ENCODE measurements at regions not wholly inside any gene's neighbourhood (a gene's known extent, or its start where the extent isn't known, plus 50 kb on each side); places are given as distances from the start of the nearest gene placed in this dataset.
"Not testable (repeated sequence)": the region's sequence is repeated elsewhere in the genome, so short reads cannot be mapped to it uniquely, and the experiment has no call there.

DNA sequence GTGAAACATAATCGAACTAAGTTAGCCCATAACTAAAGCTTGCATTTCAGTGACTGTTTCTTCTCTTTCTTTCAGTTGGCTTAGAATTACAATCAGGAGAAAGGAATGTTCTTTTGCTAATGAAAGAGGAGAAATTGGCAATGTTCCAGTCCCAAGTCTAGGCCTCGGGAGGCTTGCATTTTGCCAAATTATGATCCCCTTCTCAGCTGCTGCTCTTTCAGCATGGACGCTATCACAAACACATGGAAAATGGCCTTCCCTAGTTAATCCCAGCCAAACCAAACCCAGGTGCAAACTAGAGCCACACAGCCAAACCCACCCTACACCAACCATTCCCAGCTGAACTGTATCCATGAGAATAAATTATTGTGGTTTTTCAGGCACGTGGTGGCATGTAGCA, 605.2 kb upstream of the LRRTM4 start:
- ChIA-PET CTCF (no interaction called here), POLR2A (interaction anchor here (0.6 kb wide), 1 partner anchor 779 kb away, joined by 4 read pairs; no protein-coding TSS in a partner anchor)
- ATAC-seq (no peak), DNase-seq (no peak)
- Mint-ChIP-seq H3K4me1 (ENCODE audit: low read depth) (no peaks in the 10 kb centered on the region), H3K9me3 (ENCODE audit: insufficient read depth) (peaks cover 29% of the 10 kb centered on the region), H3K27me3 (ENCODE audit: low read depth) (no peaks in the 10 kb centered on the region), H3K36me3 (ENCODE audit: low read depth) (no peaks in the 10 kb centered on the region), H3K4me3 (no peak overlapping the region), H3K27ac (no peak overlapping the region)

DNA sequence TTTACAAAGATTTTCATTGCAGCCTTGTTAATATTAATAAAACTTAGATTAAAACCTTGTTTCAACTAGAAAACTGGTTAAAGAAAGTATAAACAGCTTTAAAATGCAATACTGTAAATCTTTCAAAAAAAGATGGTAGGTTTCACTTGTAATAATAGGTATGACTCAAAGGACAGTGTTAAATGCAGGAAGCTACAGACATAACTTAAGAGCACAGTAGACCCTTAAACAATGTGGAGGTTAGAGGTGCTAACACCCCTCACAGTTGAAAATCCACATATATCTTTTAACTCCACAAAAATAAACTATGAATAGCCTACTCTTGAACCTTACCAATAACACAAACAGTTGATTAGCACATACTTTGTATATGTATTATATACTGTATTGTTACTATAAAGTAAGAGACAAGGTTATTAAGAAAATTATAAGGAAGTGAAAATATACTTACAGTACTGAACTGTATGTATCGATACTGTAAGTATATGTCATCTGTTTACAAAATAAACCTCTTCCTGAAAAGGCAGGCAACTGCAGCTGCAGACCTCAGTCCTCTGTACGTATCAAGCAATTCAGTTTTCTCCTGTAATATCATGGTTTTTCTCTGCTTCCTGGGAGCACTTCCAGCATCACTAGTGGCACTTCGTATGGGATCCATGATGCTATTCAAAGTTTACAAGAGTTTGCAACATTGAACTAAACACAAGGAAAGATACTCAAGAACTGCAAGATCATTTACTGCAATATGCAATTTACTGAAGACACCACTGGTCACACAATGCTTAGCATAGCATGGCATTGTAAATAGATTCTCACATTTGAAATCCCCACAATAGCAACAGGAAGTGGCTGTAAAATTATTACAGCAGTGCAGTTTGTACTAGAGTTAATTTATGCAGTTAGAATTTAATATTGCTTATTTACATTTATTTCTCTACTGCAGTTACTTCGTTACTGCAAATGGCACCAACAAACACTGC, 610.5 kb upstream of the LRRTM4 start:
- H3K4me1 Mint-ChIP-seq (ENCODE audit: low read depth): no peaks in the 10 kb centered on the region
- no peaks in the 10 kb centered on the region for H3K36me3 Mint-ChIP-seq (ENCODE audit: low read depth)
- POLR2A ChIA-PET: no interaction called here
- peaks cover 29% of the 10 kb centered on the region for H3K9me3 Mint-ChIP-seq (ENCODE audit: insufficient read depth)
- no peaks in the 10 kb centered on the region for H3K27me3 Mint-ChIP-seq (ENCODE audit: low read depth)
- DNase-seq (no peak), ATAC-seq (no peak)
- no peak overlapping the region for H3K4me3 Mint-ChIP-seq
- CTCF ChIA-PET: no interaction called here
- no peak overlapping the region for H3K27ac Mint-ChIP-seq

DNA sequence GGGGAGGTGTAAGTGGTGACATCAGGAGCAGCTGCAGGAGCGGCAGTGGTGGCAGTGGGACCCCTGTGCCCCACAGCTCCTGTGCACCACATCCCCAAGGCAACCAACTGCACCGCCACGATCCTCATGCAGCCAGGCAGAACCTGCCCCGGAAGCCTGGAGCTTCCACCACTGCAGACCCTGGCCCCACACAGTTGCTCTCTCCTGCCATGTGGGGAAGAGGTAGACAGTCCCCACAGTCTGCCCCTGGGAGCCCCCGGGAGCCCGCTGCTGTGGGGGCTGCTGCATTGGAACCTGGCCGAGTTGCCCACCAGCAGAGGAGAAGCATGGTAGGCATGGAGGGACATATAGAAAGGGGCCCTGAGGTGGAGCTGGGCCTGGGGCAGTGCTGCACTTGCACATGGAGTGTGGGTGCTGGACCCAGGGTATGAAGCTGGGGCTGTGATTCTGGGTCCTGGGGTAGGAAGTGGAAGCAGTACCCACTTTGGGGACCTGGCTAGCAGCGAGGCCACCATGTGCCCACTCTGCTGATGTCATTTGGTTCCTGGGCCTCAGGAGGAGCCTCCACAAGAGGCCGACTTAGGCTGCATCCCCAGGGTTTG, 623.3 kb upstream of the LRRTM4 start:
- POLR2A ChIA-PET: no interaction called here
- CTCF ChIA-PET: no interaction called here
- ATAC-seq (no peak), DNase-seq (no peak)
- Mint-ChIP-seq H3K27me3 (ENCODE audit: low read depth) (no peaks in the 10 kb centered on the region), H3K4me1 (ENCODE audit: low read depth) (no peaks in the 10 kb centered on the region), H3K27ac (no peak overlapping the region), H3K4me3 (no peak overlapping the region), H3K9me3 (ENCODE audit: insufficient read depth) (no peaks in the 10 kb centered on the region), H3K36me3 (ENCODE audit: low read depth) (no peaks in the 10 kb centered on the region)

DNA sequence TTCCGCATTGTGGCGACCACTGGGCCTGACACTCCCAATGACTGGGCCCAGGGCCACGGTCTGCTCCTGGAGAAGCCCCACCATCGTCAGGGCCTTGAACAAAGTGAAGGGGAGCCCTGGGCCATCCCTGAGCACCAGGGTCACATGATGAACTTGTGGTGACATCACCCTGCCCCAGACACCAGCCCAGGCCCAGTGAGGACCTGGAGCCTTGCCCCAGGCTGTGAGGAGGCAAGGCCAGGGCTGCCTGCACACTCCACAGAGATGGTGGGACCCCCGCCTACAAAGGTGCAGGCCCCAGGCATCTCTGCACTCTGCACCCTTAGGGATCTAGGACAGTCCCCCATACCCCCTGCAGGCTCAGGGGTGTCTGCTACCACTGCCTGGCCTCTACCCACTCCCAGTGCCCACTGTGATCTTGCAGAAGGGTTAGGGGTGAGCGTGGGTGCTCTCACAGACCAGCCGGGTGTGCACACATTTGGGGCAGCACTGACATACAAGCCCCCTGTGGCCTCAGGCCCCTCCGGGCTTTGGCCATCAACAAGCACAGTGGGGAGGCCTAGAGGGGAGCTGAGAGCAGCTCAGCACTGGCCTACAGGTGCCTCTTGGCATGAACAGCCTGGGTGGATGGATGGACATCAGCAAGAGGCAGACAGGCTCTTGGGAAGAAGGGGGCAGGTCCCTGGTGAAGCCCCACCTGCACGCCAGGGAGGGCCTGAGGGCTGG, 624.0 kb upstream of the LRRTM4 start:
- ATAC-seq (no peak), DNase-seq (no peak)
- H3K4me3 Mint-ChIP-seq: no peak overlapping the region
- ChIA-PET POLR2A (no interaction called here), CTCF (no interaction called here)
- no peaks in the 10 kb centered on the region for H3K9me3 Mint-ChIP-seq (ENCODE audit: insufficient read depth)
- no peaks in the 10 kb centered on the region for H3K36me3 Mint-ChIP-seq (ENCODE audit: low read depth)
- H3K27me3 Mint-ChIP-seq (ENCODE audit: low read depth): no peaks in the 10 kb centered on the region
- no peaks in the 10 kb centered on the region for H3K4me1 Mint-ChIP-seq (ENCODE audit: low read depth)
- H3K27ac Mint-ChIP-seq: no peak overlapping the region

DNA sequence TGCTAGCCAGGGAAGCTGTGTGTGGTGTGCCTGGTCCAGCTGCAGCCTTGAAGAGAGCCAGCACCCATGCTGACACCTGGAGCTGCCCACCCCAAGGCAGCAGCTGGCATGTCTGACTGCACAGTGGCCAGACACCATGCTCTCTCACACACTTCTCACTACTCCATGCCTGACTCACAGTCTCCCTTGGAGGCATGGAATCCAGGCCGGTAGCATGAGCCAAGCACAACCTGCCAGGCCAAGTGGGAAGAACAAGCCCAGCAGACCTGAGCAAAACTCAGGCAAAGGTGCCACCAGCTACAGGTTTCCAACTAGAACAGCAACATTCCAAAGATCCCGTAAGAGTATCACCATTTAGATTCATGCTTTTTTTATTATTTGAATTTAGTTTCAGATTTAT, 625.3 kb upstream of the LRRTM4 start:
- H3K9me3 Mint-ChIP-seq (ENCODE audit: insufficient read depth): no peaks in the 10 kb centered on the region
- H3K36me3 Mint-ChIP-seq (ENCODE audit: low read depth): no peaks in the 10 kb centered on the region
- no peaks in the 10 kb centered on the region for H3K27me3 Mint-ChIP-seq (ENCODE audit: low read depth)
- H3K27ac Mint-ChIP-seq: no peak overlapping the region
- no peak for ATAC-seq
- DNase-seq: no peak
- ChIA-PET CTCF (no interaction called here), POLR2A (no interaction called here)
- H3K4me3 Mint-ChIP-seq: no peak overlapping the region
- H3K4me1 Mint-ChIP-seq (ENCODE audit: low read depth): no peaks in the 10 kb centered on the region

DNA sequence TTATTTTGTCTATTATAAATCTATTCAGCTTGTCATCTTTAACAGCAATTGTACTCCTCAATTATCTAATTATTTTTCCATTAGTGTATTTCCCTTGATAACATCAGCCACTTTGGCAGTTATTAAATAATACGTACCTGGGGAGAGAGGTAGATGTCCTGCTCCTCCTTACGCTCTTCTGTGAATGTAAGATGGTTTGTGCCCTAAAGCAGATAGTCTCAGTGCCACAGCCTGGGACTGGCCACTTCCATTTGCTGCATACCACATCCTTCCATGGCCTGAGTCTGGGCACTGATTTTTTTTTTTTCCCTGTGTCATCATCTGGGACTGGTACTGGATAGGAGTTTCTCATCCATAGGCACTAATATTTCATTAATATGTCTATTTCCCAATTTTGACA, 632.4 kb upstream of the LRRTM4 start:
- ATAC-seq (no peak), DNase-seq (no peak)
- Mint-ChIP-seq H3K9me3 (ENCODE audit: insufficient read depth) (peaks cover 21% of the 10 kb centered on the region), H3K4me3 (no peak overlapping the region), H3K4me1 (ENCODE audit: low read depth) (no peaks in the 10 kb centered on the region), H3K27me3 (ENCODE audit: low read depth) (no peaks in the 10 kb centered on the region), H3K27ac (no peak overlapping the region), H3K36me3 (ENCODE audit: low read depth) (no peaks in the 10 kb centered on the region)
- CTCF ChIA-PET: no interaction called here
- POLR2A ChIA-PET: no interaction called here

DNA sequence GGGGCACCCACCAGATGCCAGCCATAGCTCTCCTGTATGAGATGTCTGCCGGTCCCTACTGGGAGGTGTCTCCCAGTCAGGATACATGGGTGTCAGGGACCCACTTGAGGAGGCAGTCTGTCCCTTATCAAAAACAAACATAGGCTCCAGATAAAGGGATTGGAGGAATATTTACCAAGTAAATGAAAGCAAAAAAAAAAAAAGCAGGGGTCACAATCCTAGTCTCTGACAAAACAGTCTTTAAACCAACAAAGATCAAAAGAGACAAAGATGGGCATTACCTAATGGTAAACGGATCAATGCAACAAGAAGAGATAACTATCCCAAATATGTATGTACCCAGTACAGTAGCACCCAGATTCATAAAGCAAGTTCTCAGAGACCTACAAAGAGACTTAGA, 640.0 kb upstream of the LRRTM4 start:
- ATAC-seq: no peak
- Mint-ChIP-seq H3K4me3 (no peak overlapping the region), H3K36me3 (ENCODE audit: low read depth) (no peaks in the 10 kb centered on the region), H3K27ac (no peak overlapping the region), H3K4me1 (ENCODE audit: low read depth) (no peaks in the 10 kb centered on the region), H3K27me3 (ENCODE audit: low read depth) (no peaks in the 10 kb centered on the region), H3K9me3 (ENCODE audit: insufficient read depth) (peaks cover 17% of the 10 kb centered on the region)
- no peak for DNase-seq
- POLR2A ChIA-PET: no interaction called here
- CTCF ChIA-PET: no interaction called here

DNA sequence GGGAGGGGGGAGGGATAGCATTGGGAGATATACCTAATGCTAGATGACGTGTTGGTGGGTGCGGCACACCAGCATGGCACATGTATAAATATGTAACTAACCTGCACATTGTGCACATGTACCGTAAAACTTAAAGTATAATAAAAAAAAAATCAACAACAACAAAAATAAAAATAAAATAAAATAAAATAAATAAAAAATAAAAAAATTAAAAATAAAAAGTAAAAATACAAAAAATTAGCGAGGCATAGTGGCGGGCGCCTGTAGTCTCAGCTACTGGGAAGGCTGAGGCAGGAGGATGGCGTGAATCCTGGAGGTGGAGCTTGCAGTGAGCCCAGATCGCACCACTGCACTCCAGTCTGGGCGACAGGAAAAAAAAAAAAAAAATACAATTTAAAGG, 650.0 kb upstream of the LRRTM4 start:
- H3K4me1 Mint-ChIP-seq (ENCODE audit: low read depth); DNase-seq; H3K4me3 Mint-ChIP-seq; H3K27me3 Mint-ChIP-seq (ENCODE audit: low read depth); CTCF ChIA-PET; H3K27ac Mint-ChIP-seq; POLR2A ChIA-PET; ATAC-seq; H3K36me3 Mint-ChIP-seq (ENCODE audit: low read depth): not testable (repeated sequence)
- H3K9me3 Mint-ChIP-seq (ENCODE audit: insufficient read depth): peaks cover 16% of the 10 kb centered on the region

DNA sequence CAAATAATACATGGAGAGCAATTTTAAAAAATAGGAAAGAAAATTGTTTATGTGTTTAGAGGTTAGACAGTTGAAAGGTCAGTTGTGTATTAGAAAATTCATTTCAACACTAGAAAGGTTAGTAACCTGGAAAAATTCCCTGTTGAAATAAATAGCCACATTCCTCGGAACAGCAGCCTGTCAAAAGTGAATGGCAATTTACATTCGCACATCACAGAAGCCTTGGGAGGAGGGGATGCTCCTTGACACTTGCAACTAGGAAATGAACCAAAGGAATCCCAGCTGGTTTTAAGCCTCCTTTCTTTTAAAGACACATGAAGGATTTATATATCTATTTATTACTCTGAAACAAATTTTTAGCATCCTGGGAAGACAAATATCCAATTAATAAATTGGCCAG, 653.5 kb upstream of the LRRTM4 start:
- no peak overlapping the region for H3K4me3 Mint-ChIP-seq
- CTCF ChIA-PET: no interaction called here
- POLR2A ChIA-PET: no interaction called here
- no peak overlapping the region for H3K27ac Mint-ChIP-seq
- no peak for ATAC-seq
- H3K9me3 Mint-ChIP-seq (ENCODE audit: insufficient read depth): peaks cover 18% of the 10 kb centered on the region
- H3K4me1 Mint-ChIP-seq (ENCODE audit: low read depth): no peaks in the 10 kb centered on the region
- no peaks in the 10 kb centered on the region for H3K27me3 Mint-ChIP-seq (ENCODE audit: low read depth)
- H3K36me3 Mint-ChIP-seq (ENCODE audit: low read depth): no peaks in the 10 kb centered on the region
- DNase-seq: no peak

DNA sequence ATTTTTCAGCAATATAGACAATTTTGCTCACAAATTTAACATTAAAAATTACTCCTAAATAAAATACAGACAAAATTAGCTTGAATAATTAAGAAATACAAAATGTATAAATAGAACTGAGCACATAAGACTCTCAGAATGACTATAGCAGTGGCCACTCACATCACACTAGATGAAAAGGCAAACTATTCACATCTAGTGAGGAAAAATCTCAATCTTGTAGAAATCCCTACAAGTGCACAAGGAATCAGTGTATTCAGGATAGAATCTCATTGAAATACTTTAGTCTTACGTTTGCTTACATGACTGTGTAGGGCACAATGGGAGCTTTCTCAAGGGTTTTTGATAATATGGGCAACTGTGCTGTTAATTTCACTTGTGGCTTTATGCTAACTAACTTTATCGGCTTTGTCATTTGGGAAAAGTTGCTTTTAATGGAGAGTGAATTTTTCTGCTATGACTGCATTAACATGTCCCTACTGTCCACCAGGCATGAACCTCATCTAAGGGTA, 678.9 kb upstream of the LRRTM4 start:
- DNase-seq (no peak), ATAC-seq (no peak)
- H3K4me1 Mint-ChIP-seq (ENCODE audit: low read depth): no peaks in the 10 kb centered on the region
- no peaks in the 10 kb centered on the region for H3K27me3 Mint-ChIP-seq (ENCODE audit: low read depth)
- no peaks in the 10 kb centered on the region for H3K36me3 Mint-ChIP-seq (ENCODE audit: low read depth)
- ChIA-PET CTCF (no interaction called here), POLR2A (no interaction called here)
- H3K9me3 Mint-ChIP-seq (ENCODE audit: insufficient read depth): peaks cover 18% of the 10 kb centered on the region
- no peak overlapping the region for H3K27ac Mint-ChIP-seq
- H3K4me3 Mint-ChIP-seq: no peak overlapping the region

DNA sequence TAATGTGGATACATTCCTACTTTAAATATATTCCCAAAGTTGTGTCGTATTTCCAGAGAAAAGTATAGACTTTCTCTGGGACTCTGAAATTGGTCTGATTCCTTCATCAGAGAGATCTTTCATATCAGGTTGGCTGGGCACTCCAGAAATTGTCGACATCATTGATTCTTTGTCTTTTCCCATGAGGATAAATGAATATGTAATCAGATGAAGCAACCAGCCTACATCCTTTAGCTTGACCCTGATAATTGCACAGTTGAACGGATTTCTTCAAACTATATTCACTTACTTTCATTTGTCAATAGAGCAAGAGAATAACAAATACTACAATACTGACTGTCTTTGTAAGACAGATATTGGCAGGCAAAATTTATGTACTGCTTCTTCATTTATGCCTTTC, 680.2 kb upstream of the LRRTM4 start:
- DNase-seq (no peak), ATAC-seq (no peak)
- ChIA-PET POLR2A (no interaction called here), CTCF (no interaction called here)
- Mint-ChIP-seq H3K36me3 (ENCODE audit: low read depth) (no peaks in the 10 kb centered on the region), H3K27ac (no peak overlapping the region), H3K27me3 (ENCODE audit: low read depth) (no peaks in the 10 kb centered on the region), H3K4me1 (ENCODE audit: low read depth) (no peaks in the 10 kb centered on the region), H3K4me3 (no peak overlapping the region), H3K9me3 (ENCODE audit: insufficient read depth) (peaks cover 12% of the 10 kb centered on the region)

DNA sequence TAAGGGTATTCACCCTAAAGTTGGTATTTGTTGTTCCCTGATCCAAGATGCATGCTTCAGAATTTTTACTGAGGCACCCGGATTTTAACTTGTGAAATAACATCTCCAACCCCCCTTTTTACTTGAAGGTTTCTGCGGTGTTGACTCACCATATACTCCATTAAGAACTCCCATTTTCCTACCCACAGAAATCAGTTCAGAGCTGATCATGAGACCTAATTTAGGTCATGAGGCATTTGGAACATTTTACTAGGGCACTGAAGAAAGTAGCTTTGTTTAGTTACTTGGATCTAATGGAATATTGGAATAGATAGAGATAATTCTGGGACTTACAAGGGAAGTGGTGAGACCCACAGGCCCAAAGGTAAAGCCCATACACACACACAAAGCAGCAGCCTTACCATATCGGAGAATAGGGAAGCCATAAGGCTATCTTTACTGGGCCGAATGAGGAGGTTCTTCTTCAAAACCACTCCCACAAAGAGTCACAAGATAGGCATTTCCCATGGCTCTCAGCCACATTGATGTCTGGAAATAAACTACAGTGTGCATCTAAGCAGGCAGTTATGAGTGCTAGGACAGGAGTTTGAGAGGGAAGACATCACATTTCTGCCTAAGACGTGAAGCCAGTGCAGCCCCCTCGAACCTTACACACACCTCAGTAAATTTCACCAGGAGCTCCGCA, 681.0 kb upstream of the LRRTM4 start:
- H3K27me3 Mint-ChIP-seq (ENCODE audit: low read depth): no peaks in the 10 kb centered on the region
- H3K4me3 Mint-ChIP-seq: no peak overlapping the region
- ATAC-seq: no peak
- DNase-seq: no peak
- no peaks in the 10 kb centered on the region for H3K36me3 Mint-ChIP-seq (ENCODE audit: low read depth)
- CTCF ChIA-PET: no interaction called here
- POLR2A ChIA-PET: no interaction called here
- no peak overlapping the region for H3K27ac Mint-ChIP-seq
- H3K4me1 Mint-ChIP-seq (ENCODE audit: low read depth): no peaks in the 10 kb centered on the region
- peaks cover 17% of the 10 kb centered on the region for H3K9me3 Mint-ChIP-seq (ENCODE audit: insufficient read depth)

Data from activated CD8-positive, alpha-beta T cell treated with anti-CD3 and anti-CD28 coated beads, Interleukin-2, amount 10 ng/mL, durations not matched to agents 7 days and 5 days (primary cell).